HK-2 (cell line): ENCODE measurements at regions not wholly inside any gene's neighbourhood (a gene's known extent, or its start where the extent isn't known, plus 50 kb on each side); places are given as distances from the start of the nearest gene placed in this dataset.
"Not testable (repeated sequence)": the region's sequence is repeated elsewhere in the genome, so short reads cannot be mapped to it uniquely, and the experiment has no call there.

Experiments used
- DNase-seq: peaks from one replicate; pipeline ENCODE4 v3.0.0-alpha.2; 2018; ENCODE audit not compliant: unreplicated experiment

DNA sequence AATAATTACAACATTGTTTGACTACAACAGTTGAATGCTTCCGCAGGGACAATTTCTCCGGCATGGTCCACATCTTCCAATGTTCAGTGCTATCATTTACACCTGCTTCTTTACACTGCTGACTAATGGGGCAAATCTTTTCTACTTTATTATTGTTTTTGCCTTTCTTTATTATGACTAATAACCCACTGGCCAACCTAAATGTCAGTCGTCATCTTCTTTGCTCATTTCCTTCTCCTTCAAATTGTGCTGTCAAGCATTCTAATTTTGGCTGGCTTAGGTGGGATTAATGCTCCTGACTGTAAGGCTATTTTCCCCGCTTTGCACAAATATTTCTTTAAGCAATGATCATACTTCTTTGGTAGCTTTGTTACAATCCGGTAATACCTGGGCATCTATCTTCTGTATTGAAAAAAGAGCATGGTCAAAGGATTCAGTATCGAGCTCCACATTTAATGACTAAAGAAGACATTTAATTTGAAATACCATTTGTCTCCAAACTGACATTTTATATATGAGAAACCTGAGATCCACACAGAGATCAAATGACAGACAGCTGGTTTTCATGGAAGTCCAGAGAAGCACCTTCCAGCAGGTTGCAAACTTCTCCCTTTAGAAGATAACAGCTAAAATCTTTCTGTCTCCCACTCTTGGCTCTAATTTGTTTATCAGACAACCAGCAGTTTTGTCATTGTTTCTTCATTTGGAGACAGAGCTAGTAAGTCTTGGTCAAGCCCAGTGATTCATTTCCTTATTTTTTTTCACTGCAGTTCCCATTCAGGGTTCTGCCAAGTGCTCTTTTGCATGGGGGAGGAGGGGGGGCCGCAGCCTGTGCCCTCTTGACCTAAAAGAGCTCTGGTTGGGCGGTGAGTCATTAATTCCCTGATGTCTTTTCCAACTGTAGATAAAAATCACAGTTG, 132.9 kb downstream of the SOCS6 start:
- peak; percentile 70 for DNase-seq

DNA sequence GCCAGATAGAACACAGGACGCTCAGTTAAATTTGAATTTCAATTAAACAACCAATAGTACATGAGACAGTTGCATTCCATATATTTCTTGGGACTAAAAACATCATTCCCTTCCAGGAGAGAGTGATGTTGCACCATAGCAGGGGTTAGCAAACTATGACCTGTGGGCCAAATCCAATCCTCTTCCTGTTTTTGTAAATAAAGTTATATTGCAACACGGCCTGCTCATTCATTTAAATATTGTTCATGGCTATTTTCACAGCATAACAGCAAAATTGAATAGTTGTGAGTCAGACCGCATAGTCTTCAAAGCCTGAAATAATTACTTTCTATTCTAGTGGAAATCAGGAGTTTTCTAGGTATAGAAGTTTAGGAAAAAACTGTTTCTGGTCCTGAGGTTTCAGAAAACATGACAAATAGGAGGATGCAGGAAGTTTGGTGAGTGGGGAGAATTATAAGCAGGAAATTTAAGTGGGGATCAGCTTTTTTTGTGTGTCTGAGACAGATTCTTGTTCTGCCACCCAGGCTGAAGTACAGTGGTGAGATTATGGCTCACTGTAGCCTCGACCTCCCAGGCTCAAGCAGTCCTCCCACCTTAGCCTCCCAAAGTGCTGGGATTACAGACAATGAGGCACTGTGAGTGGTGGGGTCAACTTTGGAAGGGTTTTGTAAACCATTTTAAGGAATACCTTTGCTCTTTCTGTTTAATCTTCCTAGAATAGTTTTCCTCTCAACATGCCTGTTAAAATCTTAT, 131.5 kb downstream of the SOCS6 start:
- DNase-seq = no peak

DNA sequence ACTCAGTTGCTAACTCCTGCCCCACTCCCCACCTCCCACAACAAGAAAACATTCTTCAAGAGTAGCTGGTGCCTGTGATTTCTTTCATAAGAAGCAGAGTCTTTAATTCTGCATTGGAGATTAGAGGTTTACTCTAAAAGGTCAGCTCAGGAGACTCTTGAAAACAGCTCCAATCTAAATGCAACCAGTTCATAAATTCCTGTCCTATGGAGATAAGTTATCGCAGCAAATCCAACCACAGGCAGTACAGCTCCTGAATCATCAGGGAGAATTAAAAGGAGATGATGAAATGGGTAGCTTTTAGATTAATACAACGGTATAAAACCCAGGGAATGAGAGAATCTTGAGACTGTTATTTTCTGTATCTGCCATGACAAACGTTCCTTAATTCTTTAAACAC, 130.7 kb downstream of the SOCS6 start:
- no peak for DNase-seq

- no peak for DNase-seq
These were observed 129.9 kb downstream of the SOCS6 start for GRCh38 chr18:70418546-70419311.

DNA sequence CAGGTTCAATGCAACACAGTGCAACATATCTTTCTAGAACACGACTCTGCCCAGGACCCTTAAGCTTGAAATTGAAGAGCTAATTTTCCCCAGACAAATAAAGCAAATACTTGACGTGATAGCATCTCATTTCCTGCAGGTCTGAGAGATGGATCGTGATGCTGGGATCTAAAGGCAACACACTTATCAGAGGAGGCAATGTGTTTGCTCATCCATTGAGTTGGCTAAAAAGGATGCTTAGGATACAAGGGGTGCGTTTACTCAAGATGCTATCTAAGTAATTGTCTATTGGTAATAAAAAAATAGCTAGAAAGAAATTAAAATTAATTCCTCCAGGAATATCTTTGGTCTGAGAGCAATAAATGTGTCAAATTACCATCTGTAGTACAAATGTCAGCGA, 129.0 kb downstream of the SOCS6 start:
- DNase-seq = no peak

GRCh38 chr18:70416496-70416895, 127.7 kb downstream of the SOCS6 start:
- DNase-seq = no peak

DNA sequence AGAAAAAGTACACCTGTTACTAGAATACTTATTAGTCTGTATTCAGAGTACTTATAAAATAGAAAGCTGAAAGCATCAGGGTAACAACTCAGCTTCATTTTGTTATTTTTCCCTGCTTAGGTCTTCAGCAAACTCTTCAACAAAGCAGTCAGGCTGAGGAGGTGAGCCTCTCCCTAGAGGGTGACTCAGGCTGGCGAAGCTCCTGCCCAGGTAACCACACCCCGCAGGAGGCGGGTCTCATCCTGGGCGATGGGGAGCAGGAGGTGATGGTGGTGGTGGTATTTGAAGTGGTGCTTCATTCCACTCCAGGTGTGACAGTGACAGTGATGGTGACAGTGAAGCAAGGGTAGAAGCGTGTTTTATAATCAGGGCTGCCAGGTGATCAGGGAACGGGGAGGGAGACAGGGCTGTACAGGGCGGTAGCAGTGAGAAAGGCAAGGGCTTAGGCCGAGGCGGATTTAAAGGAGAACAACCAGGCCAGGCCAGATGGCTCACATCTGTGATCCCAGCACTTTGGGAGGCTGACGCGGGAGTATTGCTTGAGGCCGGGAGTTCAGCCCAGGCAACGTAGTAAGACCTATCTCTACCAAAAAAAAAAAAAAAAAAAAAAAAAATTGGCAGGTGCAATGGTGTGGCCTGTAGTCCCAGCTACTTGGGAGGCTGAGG, 127.1 kb downstream of the SOCS6 start:
- DNase-seq = no peak

DNA sequence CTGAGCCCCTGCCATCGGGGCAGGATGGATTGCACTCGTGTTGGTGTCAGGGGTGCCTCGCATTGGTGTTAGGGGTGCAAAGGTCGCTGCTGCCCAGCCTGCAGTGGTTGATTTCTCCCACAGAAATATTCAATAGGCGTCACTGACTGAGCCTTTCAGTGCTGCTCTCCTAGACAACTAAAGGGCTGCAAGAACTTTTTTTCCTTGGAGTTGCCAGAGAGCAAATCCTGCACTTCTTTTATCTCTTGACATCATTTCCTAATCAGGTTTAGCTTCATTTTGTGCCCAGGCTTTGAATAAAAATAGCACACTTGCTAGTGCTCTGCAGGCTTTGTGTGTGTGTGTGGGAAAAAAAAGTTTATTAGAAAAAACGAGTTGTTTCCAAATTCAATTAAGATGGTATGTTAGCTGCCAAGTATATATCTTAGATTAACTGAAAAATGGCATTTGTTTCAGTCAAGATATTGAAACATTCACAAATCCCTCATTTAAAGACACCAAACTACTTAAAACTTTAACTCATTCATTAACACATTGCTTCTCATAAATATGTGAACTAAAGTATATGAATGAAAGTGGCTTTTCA, 125.6 kb downstream of the SOCS6 start:
- no peak for DNase-seq

DNA sequence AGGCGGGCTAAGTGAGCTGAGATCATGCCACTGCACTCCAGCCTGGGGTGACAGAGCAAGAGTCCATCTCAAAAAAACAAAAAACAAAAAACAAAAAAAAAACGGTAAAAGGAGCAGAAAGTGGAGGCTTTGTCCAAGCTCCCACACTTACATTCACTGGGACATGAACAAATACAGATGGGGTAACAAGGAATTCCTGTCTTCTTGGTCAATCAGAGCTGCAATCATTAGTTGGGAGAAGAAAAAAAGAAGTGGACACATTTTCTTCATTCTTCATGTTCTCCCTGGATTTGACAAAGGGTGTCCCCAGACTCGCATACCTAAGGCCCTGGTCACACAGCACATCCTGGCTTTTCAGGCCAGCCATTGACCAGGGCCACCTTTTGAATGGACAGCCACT, 124.6 kb downstream of the SOCS6 start:
- DNase-seq = no peak

DNA sequence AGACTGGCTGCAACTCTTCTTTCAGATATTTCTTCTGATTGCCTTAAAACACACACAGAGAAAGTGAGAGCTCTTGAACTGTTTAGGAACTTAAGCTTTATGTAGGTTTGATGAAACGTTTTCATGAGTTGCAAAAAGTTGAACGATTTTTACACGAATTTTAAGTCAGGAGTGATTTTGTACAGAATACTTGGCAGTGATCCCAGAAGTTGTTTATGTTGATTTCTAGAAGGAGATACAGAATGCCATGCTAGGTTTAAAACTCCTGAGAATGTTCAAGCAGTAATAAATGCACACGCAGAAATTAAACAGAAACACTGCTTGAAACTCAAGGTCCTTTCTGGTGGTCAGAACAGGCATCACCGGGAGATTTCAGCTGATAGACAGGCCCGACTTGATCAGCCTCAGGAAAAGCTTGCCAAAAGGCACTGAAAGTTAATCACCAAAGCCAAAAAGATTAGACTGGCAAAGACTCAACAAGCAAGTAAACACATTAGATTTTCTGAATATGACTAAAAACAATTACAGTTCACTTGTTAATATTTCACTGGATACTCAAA, 123.1 kb downstream of the SOCS6 start:
- DNase-seq = no peak

DNA sequence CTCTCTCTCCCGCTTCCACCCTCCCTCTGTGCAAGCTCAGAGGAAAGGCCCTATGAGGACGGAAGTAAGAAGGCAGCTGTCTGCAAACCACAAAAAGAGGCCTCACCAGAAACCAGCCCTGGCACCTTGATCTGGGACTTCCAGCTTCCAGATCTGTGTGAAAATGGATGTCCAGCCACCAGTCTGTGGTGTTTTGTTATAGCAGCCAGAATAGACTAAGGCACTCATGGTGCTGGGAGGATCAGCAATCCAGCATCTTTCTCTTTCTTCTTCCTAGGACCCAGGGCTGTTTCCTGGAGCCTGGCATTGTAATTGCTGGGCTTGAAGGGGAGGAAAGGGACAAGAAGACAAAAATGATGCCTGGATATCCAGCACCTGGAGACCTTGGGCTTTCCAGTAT, 122.5 kb downstream of the SOCS6 start:
- no peak for DNase-seq

- no peak for DNase-seq
These were observed 116.2 kb downstream of the SOCS6 start for GRCh38 chr18:70405052-70405451.

GRCh38 chr18:70400476-70400875, 111.6 kb downstream of the SOCS6 start:
- DNase-seq = no peak

DNA sequence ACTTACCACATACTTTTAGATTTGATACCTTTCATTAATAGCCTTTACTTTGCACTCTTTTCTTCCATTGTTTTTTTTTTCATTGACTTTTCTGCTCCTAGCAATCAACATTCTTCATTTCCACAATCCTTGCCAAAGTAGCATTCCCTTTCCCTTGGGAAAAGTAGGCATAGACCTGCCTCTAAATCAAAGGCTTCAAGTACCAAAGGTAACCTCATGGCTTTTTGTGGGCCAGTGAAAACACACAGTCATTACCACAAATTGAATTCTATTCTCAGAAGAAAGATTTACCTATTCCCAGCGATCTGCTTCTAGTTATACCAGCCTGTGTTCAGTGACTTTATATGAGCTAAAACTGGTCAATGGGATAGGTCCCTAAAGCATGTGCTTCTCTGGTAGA, 109.2 kb downstream of the SOCS6 start:
- DNase-seq = no peak

DNA sequence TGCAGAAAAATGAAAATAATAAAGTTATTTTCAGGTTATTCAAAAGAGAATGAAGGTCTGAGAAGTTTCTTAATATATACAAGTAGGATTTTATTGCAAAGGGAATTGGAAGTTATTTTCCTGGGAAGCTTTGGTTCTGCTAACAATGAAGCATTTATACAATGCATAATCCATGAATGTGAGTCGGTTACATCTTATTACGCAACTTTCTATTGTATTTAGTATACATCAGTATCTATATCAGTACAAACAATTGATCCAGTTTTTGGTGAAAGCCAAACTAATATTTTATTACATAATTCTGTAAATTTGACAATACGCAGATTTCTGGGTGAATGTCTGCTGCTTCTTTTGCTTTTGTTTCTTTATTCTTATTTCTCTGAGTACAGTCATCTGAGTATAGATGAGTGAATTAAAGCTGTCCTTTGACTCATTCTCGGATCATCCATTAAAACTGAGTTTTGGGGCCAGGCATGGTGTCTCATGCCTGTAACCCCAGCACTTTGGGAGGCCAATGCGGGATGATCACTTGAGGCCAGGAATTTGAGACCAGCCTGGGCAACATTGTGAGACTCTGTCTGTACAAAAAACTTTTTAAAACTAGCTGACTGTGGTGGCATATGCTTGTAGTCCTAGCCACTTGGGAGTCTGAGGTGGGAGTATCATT, 108.5 kb downstream of the SOCS6 start:
- no peak for DNase-seq

- DNase-seq = not testable (repeated sequence)
These were observed 106.9 kb downstream of the SOCS6 start for GRCh38 chr18:70395771-70396170.

DNA sequence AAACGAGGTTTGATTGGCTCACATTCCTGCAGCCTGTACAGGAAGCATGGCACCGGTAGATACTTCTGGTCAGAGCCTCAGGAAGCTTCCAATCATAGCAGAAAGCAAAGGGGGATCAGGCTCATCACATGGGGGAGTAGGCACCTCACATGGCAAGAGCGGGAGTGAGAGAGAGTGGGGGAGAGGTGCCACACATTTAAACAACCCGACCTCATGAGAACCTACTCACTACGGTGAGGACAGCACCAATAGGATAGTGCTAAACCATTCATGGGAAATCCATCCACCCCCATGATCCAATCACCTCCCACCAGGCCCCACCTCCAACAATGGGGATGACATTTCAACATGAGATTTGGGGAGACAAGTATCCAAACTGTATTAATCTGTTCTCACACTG, 105.8 kb downstream of the SOCS6 start:
- no peak for DNase-seq

DNA sequence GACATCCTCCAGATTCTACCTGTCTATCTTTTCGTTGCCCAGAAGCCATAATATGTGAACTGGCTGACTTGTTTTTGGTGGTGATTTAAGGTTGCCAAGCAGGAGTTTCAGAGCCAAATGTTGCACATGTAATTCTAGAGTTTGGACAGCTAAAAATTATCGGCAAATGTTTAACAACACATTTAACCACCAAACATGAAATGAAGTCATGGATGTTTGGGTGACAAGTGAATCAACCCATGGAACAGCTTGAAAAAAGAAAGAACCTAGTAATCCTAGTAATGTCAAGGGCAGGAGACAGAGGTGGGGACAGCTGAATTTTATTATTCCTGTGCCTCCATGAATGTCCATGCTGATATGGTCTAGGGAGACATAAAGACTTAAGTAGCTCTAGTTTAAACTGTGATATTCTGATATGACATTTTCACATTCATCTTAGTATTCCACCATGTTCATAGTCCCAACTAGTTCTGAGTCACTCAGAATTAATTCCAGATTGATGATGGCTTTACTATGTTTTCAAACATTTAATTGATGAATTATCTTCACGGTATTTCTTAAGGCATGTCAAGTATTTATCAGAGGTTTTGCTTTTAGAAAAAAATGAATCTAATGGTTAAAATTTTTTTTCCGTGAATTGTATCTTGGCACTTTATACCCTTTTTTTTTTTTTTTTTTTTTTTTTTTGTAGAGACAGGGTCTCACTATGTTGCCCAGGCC, 101.7 kb downstream of the SOCS6 start:
- no peak for DNase-seq

GRCh38 chr18:70389036-70389435, 100.2 kb downstream of the SOCS6 start:
- not testable (repeated sequence) for DNase-seq

DNA sequence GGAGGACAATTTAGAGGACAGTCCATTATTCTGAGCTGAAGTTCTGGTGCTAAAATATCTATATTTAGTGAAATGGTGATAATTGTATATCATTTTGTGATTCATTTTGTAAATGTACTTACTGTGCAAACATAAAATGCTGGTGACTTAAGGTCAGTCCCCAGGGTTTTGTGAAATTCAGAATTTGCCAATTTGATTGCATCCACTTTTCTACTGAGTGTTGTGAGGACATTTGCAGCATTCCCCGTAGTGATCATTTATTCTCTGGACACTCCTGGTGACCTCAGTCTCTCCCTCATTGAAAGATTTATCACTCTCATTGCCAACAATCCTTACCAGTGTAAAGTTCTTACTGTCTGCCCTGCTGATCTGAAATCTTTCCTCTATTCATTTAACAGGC, 98.2 kb downstream of the SOCS6 start:
- no peak for DNase-seq
